IMR-90 (cell line): ENCODE measurements at regions not wholly inside any gene's neighbourhood (a gene's known extent, or its start where the extent isn't known, plus 50 kb on each side); places are given as distances from the start of the nearest gene placed in this dataset.

Experiments used
- POLR2A ChIP-seq: IDR thresholded peaks from 2 replicates; pipeline ENCODE4 v1.6.1; 2012; ENCODE audit warnings: mild to moderate bottlenecking, low read depth, low read length
- TF ChIP-seq, protein P1 (sequence below): conservative IDR thresholded peaks from 2 replicates; pipeline ENCODE4 v1.5.1; 2012; ENCODE audit warnings: mild to moderate bottlenecking, low read depth, low read length, improper control_type of control experiment

DNA sequence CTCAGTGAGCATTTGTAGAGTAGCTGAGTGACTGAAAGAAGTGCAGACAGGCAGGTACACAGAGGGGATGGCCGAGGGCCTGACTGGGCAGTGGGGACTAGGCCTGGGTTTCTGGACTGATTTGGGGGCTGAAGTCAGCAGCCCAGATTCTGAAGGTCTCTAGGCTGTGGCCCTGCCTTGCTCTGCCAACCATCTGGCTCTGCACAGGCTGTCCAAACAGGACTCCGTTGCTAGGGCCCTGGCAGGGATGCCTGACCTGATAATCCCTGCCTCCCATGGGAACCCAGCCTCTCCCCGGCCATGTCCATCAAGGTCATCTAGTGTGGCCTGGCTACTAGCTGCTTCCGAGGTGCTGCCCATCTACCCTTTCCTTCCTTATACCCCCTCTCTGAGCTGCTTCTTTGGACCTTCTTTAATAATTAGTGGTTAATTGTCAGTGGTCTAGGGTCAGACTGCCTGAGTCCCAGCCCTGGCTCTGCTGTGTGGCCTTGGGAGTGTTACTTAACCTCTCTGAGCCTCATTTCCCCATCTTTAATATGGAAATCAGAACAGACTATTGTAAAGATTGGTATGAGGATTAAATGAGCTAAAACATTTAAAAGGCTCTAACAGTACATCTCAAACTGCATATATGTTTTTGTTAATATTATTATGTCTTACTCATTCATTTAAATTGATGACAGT, 137.9 kb downstream of the VEGFA start:
- TF ChIP-seq, protein P1, sequence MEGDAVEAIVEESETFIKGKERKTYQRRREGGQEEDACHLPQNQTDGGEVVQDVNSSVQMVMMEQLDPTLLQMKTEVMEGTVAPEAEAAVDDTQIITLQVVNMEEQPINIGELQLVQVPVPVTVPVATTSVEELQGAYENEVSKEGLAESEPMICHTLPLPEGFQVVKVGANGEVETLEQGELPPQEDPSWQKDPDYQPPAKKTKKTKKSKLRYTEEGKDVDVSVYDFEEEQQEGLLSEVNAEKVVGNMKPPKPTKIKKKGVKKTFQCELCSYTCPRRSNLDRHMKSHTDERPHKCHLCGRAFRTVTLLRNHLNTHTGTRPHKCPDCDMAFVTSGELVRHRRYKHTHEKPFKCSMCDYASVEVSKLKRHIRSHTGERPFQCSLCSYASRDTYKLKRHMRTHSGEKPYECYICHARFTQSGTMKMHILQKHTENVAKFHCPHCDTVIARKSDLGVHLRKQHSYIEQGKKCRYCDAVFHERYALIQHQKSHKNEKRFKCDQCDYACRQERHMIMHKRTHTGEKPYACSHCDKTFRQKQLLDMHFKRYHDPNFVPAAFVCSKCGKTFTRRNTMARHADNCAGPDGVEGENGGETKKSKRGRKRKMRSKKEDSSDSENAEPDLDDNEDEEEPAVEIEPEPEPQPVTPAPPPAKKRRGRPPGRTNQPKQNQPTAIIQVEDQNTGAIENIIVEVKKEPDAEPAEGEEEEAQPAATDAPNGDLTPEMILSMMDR = no peak
- TF ChIP-seq POLR2A = no peak
